Caki2 (cell line): ENCODE measurements at regions not wholly inside any gene's neighbourhood (a gene's known extent, or its start where the extent isn't known, plus 50 kb on each side); places are given as distances from the start of the nearest gene placed in this dataset.
"Not testable (repeated sequence)": the region's sequence is repeated elsewhere in the genome, so short reads cannot be mapped to it uniquely, and the experiment has no call there.

Experiments
- DNase-seq: peaks from one replicate; pipeline ENCODE4 v3.0.0-alpha.2; 2015; ENCODE audit warnings: low read depth
- in situ Hi-C: cut with HindIII; loops from 2 replicates; pipeline ENCODE4 v1.10.0; 2016; ENCODE audit warnings: low sequenced_read_pairs, low pct_unique_long_range_greater_than_20kb, mixed read lengths

DNA sequence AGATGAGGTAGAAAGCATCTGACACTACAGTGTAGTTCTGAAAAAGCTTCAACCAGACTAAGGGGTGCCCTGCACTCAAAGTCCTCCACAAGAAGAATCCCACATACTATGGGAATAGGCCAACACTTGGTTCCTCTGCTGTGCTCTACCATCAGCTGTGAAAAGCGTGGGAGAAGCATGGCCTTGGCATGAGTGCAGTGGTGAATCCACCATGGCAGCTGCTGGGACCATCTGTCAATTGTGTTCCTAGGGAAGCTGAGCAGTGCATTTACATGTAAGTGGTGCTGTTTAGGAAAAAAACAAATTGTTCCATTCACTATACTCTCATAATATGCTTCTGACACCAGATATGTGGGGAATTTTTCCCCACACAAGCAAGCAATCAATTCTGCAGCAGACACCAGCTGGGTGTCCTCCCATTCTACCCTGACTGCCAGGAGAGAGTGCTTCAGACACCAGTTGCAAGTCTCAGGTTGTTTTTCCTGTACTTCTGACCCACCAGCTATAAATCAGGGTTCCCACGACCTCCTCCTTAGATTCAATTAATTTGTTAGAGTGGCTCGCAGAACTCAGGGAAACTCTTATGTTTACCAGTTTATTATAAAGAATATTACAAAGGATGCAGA, 230.8 kb upstream of the CHRM3 start:
- no peak for DNase-seq
- in situ Hi-C loops = no loop called here

DNA sequence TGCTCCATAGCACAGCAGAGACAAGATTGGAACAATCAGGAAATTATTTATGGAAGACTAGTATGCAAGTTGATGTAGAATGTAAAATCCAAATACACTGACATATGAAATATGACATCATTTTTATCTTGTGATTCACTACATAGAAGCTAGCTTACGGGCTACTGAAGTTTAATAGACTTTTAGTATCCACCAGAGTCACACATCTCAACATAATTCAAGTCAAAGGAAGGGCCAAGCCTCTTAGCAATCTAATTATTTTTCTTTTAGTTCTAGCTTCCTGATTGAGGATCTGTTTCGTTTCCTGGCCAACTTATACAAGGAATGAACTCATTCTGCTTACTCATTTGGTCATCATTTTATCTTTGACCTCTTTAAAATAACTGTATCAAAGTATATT, 234.4 kb upstream of the CHRM3 start:
- in situ Hi-C loops = no loop called here

DNA sequence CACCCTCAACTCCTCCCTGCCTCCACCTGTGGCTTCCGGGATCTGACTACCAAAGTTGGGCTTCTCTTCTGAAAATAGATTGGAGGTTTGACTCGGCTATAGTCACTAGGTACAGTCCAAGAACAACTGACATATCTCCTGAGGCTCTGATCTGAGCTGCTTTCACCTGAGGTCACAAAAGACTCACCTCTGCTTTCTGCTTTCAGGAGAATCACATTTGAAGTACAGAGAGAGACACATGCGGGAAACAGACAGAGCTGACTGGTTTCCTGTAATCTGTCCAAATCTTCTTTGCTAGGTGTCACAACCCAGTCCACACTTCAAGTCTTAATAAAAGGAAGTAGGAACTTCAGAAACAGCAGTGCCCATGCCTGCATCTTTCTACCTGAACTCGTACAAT, 245.4 kb upstream of the CHRM3 start:
- in situ Hi-C loops = no loop called here
- no peak for DNase-seq

More for the DNA sequence above, 234.4 kb upstream of the CHRM3 start:
- DNase-seq = no peak

GRCh38 chr1:239139801-239140200, 246.6 kb upstream of the CHRM3 start:
- in situ Hi-C loops = no loop called here
- no peak for DNase-seq

GRCh38 chr1:239128541-239128940, 257.8 kb upstream of the CHRM3 start:
- no peak for DNase-seq
- in situ Hi-C loops = no loop called here

- in situ Hi-C loops = no loop called here
Observed at GRCh38 chr1:239126884-239127283, 259.5 kb upstream of the CHRM3 start.

DNA sequence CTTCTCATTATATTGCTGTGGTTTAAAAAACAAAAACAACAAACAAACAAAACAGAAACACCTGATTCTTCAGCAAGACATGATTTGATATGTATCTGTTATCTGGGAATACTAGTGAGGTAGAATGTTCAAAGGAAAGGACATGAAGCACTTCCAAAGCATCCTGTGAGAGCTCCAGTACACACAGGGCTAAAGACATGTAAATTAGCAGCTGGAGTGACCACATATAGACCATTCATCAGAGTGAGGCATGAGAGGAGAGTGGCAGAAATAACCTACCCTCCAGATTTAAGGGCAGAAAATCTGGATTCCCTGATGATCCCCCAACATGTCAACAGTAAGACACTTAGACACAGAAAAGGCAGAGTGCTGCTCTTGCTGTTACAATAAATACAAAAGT, 260.5 kb upstream of the CHRM3 start:
- in situ Hi-C loops = no loop called here
- no peak for DNase-seq

More at GRCh38 chr1:239126884-239127283, 259.5 kb upstream of the CHRM3 start:
- no peak for DNase-seq

DNA sequence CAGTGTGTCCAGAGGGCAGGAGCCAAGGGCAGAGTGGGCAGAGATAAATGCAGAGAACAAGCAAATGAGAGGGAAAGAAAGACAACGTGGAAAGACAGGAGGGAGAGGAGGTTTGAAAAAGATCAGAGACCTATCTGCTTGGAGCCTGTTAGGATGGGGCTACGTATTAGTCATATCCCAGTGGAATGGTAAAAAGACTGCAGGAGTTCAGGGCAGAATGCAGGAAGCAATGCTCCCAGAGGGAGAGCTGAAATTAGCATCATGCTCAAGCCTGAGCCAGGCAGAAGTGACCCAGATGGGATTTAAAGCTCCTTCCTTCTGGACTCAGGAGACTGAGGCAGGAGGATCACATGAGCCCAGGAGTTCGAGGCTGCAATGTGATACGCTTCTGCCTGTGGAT, 261.3 kb upstream of the CHRM3 start:
- no peak for DNase-seq
- in situ Hi-C loops = no loop called here

DNA sequence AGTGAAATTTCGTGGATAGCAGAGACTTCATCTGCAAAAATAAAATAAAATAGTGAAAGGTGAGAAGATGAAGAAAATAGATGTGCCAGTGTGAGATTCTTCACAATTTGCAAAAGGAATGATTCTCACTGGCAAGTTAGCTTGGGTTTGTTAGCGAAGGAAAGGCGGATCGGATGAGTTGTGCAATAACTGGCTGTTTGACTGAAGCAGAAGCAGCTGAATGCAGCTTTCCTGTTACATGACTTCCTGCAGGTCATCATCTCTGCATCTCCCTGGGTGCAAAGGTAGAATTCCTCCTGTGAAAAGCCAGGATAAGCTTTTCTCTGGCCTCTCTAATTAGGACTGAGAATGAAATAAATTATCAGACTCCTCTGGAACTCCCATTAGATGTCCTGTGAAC, 263.1 kb upstream of the CHRM3 start:
- in situ Hi-C loops = no loop called here
- DNase-seq = no peak

- in situ Hi-C loops = no loop called here
- DNase-seq = no peak
Observed at GRCh38 chr1:239112101-239112935, 274.1 kb upstream of the CHRM3 start.

- in situ Hi-C loops = no loop called here
- no peak for DNase-seq
Observed at GRCh38 chr1:239107676-239108075, 278.7 kb upstream of the CHRM3 start.

GRCh38 chr1:239106689-239107088, 279.7 kb upstream of the CHRM3 start:
- in situ Hi-C loops, DNase-seq: not testable (repeated sequence)

DNA sequence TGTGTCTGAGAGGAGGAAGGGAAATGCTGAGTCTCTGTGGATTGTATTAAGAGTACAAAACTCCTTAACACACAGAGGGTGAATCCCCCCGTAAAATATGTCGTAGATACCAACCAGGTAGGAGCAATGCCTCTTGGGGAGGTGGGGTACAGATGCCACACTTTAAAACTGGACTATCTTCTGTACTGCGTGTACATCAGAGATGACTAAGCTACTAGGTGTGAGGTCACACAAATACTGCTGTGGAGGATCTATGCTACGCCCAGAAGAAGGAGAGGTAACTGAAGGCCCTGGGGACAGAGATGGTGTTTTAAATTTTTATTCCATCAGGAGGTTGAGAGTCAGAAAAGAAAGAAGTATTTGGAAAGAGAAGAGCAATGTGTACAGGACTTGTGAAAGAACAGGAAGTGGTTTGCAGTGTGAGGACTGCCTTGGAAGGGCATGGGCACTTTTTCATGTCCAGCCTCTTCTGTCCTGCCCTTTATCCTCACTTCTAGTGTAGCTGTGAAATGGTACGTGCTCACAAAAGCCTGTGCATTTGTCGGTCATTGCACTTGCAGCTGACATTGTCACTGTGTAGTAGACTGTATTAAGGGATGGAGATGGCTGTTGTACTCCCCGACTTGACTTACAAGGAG, 287.8 kb upstream of the CHRM3 start:
- DNase-seq = no peak
- in situ Hi-C loops = no loop called here

DNA sequence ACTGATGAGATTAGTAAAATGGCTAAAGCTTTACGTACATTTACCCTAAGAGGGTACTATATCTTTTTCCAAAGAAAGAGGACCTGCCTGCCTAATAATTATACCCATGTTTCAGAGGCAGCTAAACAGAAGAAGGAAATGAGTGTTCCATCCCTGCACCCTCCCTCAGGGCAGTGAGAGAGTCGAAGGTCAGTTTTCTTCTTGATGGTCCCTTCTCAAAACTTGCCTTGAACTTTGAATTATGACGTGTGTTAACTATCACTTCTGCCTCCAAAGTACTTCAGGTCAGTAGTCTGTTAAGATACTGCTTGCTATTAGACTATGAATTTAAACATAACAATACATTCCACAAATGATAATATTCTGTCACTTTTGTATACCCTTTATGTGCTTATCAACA, 294.8 kb upstream of the CHRM3 start:
- in situ Hi-C loops = no loop called here
- no peak for DNase-seq

- in situ Hi-C loops = no loop called here
Observed at GRCh38 chr1:239084459-239085080, 301.8 kb upstream of the CHRM3 start.

GRCh38 chr1:239081947-239082346, 304.4 kb upstream of the CHRM3 start:
- DNase-seq, in situ Hi-C loops: not testable (repeated sequence)

More at GRCh38 chr1:239084459-239085080, 301.8 kb upstream of the CHRM3 start:
- no peak for DNase-seq

- in situ Hi-C loops = no loop called here
- DNase-seq = no peak
Observed at GRCh38 chr1:239067480-239067879, 318.9 kb upstream of the CHRM3 start.

- no peak for DNase-seq
- in situ Hi-C loops = no loop called here
Observed at GRCh38 chr1:239067058-239067457, 319.3 kb upstream of the CHRM3 start.

GRCh38 chr1:239061770-239062169, 324.6 kb upstream of the CHRM3 start:
- in situ Hi-C loops = no loop called here
- DNase-seq = no peak
